SK-N-SH (cell line): ENCODE measurements at regions not wholly inside any gene's neighbourhood (a gene's known extent, or its start where the extent isn't known, plus 50 kb on each side); places are given as distances from the start of the nearest gene placed in this dataset.

Experiments used
- CTCF ChIP-seq: fragments of 200-600 bp; sonication (generic); IDR thresholded peaks from 2 replicates; pipeline ENCODE4 v1.6.1; 2017; ENCODE audit warnings: antibody characterized with exemption, mild to moderate bottlenecking, moderate library complexity
- TAF1 ChIP-seq: IDR thresholded peaks from 2 replicates; pipeline ENCODE4 v1.6.1; 2012; ENCODE audit warnings: low read depth, mild to moderate bottlenecking, low read length, moderate library complexity, borderline replicate concordance

DNA sequence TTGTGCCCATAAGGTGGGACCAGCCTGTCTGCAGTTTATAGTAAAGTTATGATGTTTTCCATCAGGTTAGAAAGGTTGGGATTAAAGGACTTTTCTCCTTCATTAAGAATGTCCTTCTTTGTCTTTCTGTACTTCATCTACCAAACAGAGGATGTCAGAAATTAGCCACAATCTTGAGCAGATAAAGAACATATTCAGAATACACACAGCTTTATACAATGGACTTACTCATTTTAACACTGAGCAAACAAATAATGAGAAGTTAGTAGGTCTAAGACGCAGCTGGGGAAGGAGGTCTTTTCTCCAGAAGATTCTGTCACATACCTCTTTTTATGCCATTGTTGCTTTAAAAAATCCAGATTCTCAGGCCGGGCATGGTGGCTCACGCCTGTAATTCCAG is 57.0 kb upstream of the CYP2D6 start:
- TF ChIP-seq CTCF (no peak), TAF1 (no peak)
